ENCODE measurements at regions not wholly inside any gene's neighbourhood (a gene's known extent, or its start where the extent isn't known, plus 50 kb on each side); places are given as distances from the start of the nearest gene placed in this dataset.

- TF ChIP-seq CTCF (IDR thresholded peaks at IDR 0.05 in 2 of 3, conservative IDR thresholded peaks at IDR 0.05 in 1 of 3; ENCODE audit: control insufficient read depth in 2 of 3, extremely low read depth in 1 of 3, insufficient read depth in 1 of 3, low read depth in 3 of 3, low read length in 3 of 3) (no peak), TBL1XR1 (IDR thresholded peaks at IDR 0.05; ENCODE audit: low read depth, low read length) (no peak), RBBP5 (conservative IDR thresholded peaks at IDR 0.05) (no peak), ZNF274 (IDR thresholded peaks at IDR 0.05; ENCODE audit: insufficient read depth, insufficient read length) (no peak), POLR2AphosphoS5 (IDR thresholded peaks at IDR 0.05; ENCODE audit: low read length) (no peak), NRF1 (conservative IDR thresholded peaks at IDR 0.05; ENCODE audit: low read depth, low read length) (no peak), CREB1 (IDR thresholded peaks at IDR 0.05; ENCODE audit: low read depth) (no peak), ESRRA (IDR thresholded peaks at IDR 0.05; ENCODE audit: low read length) (no peak), SP1 (IDR thresholded peaks at IDR 0.05; ENCODE audit: low read depth, low read length) (no peak), CEBPB (IDR thresholded peaks at IDR 0.05; ENCODE audit: borderline replicate concordance in 1 of 2, low read depth in 2 of 2, low read length in 2 of 2) (no peak), YY1 (IDR thresholded peaks at IDR 0.05; ENCODE audit: low read depth, low read length) (no peak)
- TF ChIP-seq, protein P1, sequence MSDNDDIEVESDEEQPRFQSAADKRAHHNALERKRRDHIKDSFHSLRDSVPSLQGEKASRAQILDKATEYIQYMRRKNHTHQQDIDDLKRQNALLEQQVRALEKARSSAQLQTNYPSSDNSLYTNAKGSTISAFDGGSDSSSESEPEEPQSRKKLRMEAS (IDR thresholded peaks at IDR 0.05; ENCODE audit: low read depth, low read length): no peak
These were observed 102.6 kb upstream of the PDE5A start for GRCh38 chr4:119731146-119731742.

Data from GM12878 (cell line).